HepG2 (cell line): ENCODE measurements at regions not wholly inside any gene's neighbourhood (a gene's known extent, or its start where the extent isn't known, plus 50 kb on each side); places are given as distances from the start of the nearest gene placed in this dataset.
A peak's percentile ranks its signal among the peaks of the same experiment; 100 is the strongest.

Experiments
- BCL6 ChIP-seq: IDR thresholded peaks from 2 replicates; pipeline ENCODE4 v1.6.1; 2016; ENCODE audit warnings: missing genetic modification reagents, missing compliant biosample characterization
- GLI4 ChIP-seq: sonication (generic); formaldehyde crosslinking; IDR thresholded peaks from 2 replicates; pipeline ENCODE4 v1.5.1; 2020; ENCODE audit warnings: missing genetic modification reagents, mild to moderate bottlenecking, moderate library complexity, borderline replicate concordance
- HIC2 ChIP-seq: sonication (generic); formaldehyde crosslinking; IDR thresholded peaks from 2 replicates; pipeline ENCODE4 v1.9.0; 2022; ENCODE audit warnings: low read depth, missing genetic modification reagents
- NR2F6 ChIP-seq, 2 experiments: IDR thresholded peaks; 2 replicates each; pipeline ENCODE4 v1.6.1; 2016; ENCODE audit warnings: antibody characterized with exemption in 1 of 2, mild to moderate bottlenecking in 1 of 2
- PHF21A ChIP-seq: sonication (generic); formaldehyde crosslinking; IDR thresholded peaks from 2 replicates; pipeline ENCODE4 v1.5.0; 2020; ENCODE audit warnings: mild to moderate bottlenecking, missing genetic modification reagents
- ZBTB7B ChIP-seq: sonication (generic); formaldehyde crosslinking; IDR thresholded peaks from 2 replicates; pipeline ENCODE4 v1.4.0; 2020; ENCODE audit warnings: missing genetic modification reagents
- ZFP90 ChIP-seq: sonication (generic); formaldehyde crosslinking; IDR thresholded peaks from 2 replicates; pipeline ENCODE4 v1.8.0; 2022; ENCODE audit warnings: missing genetic modification reagents, mild to moderate bottlenecking, inconsistent platforms, borderline replicate concordance
- ZNF263 ChIP-seq: sonication (generic); formaldehyde crosslinking; IDR thresholded peaks from 2 replicates; pipeline ENCODE4 v1.4.0; 2020; ENCODE audit warnings: missing genetic modification reagents
- TF ChIP-seq, protein P1 (sequence below): sonication (generic); formaldehyde crosslinking; IDR thresholded peaks from one replicate; pipeline ENCODE4 v1.5.1; 2020; ENCODE audit warnings: mild to moderate bottlenecking, missing genetic modification reagents; ENCODE audit errors: not compliant biosample characterization
- TF ChIP-seq, protein P2 (sequence below): sonication (generic); formaldehyde crosslinking; IDR thresholded peaks from 2 replicates; pipeline ENCODE4 v1.9.0; 2022; ENCODE audit warnings: missing genetic modification reagents, mild to moderate bottlenecking, borderline replicate concordance
- TF ChIP-seq, protein P3 (sequence below): sonication (generic); formaldehyde crosslinking; IDR thresholded peaks from 2 replicates; pipeline ENCODE4; 2020; ENCODE audit warnings: missing genetic modification reagents, mild to moderate bottlenecking, borderline replicate concordance

GRCh38 chr20:50405235-50405914, 104.8 kb upstream of the PTPN1 start (continued):
- TF ChIP-seq, protein P1, sequence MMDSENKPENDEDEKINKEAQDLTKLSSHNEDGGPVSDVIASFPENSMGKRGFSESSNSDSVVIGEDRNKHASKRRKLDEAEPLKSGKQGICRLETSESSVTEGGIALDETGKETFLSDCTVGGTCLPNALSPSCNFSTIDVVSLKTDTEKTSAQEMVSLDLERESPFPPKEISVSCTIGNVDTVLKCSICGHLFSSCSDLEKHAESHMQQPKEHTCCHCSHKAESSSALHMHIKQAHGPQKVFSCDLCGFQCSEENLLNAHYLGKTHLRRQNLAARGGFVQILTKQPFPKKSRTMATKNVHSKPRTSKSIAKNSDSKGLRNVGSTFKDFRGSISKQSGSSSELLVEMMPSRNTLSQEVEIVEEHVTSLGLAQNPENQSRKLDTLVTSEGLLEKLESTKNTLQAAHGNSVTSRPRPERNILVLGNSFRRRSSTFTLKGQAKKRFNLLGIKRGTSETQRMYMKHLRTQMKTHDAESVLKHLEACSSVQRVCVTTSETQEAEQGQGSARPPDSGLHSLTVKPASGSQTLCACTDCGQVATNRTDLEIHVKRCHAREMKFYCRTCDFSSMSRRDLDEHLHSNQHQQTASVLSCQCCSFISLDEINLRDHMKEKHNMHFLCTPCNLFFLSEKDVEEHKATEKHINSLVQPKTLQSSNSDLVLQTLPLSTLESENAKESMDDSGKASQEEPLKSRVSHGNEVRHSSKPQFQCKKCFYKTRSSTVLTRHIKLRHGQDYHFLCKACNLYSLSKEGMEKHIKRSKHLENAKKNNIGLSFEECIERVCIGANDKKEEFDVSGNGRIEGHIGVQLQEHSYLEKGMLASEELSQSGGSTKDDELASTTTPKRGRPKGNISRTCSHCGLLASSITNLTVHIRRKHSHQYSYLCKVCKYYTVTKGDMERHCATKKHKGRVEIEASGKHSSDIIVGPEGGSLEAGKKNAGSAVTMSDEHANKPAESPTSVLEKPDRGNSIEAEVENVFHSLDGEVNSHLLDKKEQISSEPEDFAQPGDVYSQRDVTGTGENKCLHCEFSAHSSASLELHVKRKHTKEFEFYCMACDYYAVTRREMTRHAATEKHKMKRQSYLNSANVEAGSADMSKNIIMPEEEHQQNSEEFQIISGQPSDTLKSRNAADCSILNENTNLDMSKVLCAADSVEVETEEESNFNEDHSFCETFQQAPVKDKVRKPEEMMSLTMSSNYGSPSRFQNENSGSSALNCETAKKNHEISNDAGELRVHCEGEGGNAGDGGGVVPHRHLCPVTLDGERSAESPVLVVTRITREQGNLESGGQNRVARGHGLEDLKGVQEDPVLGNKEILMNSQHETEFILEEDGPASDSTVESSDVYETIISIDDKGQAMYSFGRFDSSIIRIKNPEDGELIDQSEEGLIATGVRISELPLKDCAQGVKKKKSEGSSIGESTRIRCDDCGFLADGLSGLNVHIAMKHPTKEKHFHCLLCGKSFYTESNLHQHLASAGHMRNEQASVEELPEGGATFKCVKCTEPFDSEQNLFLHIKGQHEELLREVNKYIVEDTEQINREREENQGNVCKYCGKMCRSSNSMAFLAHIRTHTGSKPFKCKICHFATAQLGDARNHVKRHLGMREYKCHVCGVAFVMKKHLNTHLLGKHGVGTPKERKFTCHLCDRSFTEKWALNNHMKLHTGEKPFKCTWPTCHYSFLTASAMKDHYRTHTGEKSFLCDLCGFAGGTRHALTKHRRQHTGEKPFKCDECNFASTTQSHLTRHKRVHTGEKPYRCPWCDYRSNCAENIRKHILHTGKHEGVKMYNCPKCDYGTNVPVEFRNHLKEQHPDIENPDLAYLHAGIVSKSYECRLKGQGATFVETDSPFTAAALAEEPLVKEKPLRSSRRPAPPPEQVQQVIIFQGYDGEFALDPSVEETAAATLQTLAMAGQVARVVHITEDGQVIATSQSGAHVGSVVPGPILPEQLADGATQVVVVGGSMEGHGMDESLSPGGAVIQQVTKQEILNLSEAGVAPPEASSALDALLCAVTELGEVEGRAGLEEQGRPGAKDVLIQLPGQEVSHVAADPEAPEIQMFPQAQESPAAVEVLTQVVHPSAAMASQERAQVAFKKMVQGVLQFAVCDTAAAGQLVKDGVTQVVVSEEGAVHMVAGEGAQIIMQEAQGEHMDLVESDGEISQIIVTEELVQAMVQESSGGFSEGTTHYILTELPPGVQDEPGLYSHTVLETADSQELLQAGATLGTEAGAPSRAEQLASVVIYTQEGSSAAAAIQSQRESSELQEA (CRISPR knock-in tag), result no peak
- TF ChIP-seq ZNF263 (CRISPR knock-in tag) (peak; percentile 49; the same call in 1 of the 2 replicates), ZFP90 (CRISPR knock-in tag) (0 out of 2 replicates have a peak, but pooled peaks have one; percentile 71), HIC2 (peak; percentile 86), BCL6 (CRISPR knock-in tag) (peak; percentile 82), GLI4 (no peak), PHF21A (peak; percentile 47), ZBTB7B (CRISPR knock-in tag) (peak; percentile 88), NR2F6 (IDR thresholded peaks at IDR 0.05) (no peak; the same call in 1 of the 2 replicates), NR2F6 (CRISPR knock-in tag; IDR thresholded peaks at IDR 0.05) (peak; percentile 75)
- TF ChIP-seq, protein P2, sequence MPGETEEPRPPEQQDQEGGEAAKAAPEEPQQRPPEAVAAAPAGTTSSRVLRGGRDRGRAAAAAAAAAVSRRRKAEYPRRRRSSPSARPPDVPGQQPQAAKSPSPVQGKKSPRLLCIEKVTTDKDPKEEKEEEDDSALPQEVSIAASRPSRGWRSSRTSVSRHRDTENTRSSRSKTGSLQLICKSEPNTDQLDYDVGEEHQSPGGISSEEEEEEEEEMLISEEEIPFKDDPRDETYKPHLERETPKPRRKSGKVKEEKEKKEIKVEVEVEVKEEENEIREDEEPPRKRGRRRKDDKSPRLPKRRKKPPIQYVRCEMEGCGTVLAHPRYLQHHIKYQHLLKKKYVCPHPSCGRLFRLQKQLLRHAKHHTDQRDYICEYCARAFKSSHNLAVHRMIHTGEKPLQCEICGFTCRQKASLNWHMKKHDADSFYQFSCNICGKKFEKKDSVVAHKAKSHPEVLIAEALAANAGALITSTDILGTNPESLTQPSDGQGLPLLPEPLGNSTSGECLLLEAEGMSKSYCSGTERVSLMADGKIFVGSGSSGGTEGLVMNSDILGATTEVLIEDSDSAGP (CRISPR knock-in tag), result no peak; the same call in 1 of the 2 replicates
- TF ChIP-seq, protein P3, sequence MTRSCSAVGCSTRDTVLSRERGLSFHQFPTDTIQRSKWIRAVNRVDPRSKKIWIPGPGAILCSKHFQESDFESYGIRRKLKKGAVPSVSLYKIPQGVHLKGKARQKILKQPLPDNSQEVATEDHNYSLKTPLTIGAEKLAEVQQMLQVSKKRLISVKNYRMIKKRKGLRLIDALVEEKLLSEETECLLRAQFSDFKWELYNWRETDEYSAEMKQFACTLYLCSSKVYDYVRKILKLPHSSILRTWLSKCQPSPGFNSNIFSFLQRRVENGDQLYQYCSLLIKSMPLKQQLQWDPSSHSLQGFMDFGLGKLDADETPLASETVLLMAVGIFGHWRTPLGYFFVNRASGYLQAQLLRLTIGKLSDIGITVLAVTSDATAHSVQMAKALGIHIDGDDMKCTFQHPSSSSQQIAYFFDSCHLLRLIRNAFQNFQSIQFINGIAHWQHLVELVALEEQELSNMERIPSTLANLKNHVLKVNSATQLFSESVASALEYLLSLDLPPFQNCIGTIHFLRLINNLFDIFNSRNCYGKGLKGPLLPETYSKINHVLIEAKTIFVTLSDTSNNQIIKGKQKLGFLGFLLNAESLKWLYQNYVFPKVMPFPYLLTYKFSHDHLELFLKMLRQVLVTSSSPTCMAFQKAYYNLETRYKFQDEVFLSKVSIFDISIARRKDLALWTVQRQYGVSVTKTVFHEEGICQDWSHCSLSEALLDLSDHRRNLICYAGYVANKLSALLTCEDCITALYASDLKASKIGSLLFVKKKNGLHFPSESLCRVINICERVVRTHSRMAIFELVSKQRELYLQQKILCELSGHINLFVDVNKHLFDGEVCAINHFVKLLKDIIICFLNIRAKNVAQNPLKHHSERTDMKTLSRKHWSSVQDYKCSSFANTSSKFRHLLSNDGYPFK (CRISPR knock-in tag), result peak; percentile 22; the same call in 1 of the 2 replicates
